Sigmoid colon (tissue), 3 donors: ENCODE measurements at regions not wholly inside any gene's neighbourhood (a gene's known extent, or its start where the extent isn't known, plus 50 kb on each side); places are given as distances from the start of the nearest gene placed in this dataset.

Experiments
- POLR2A ChIP-seq, 2 donors: fragments of 450-650 bp; IDR thresholded peaks; one replicate each; pipeline ENCODE4 v1.6.1; 2016; ENCODE audit warnings: antibody characterized with exemption in 2 of 2, mild to moderate bottlenecking in 2 of 2, moderate library complexity in 2 of 2
- TF ChIP-seq, protein P1 (sequence below), 4 experiments: fragments of 450-650 bp in 3 of 4; fragments of 200-600 bp in 1 of 4; IDR thresholded peaks; one replicate each; pipeline ENCODE4 v1.5.1; 2016 to 2019; ENCODE audit warnings: antibody characterized with exemption in 4 of 4, mild to moderate bottlenecking in 3 of 4, moderate library complexity in 2 of 4

DNA sequence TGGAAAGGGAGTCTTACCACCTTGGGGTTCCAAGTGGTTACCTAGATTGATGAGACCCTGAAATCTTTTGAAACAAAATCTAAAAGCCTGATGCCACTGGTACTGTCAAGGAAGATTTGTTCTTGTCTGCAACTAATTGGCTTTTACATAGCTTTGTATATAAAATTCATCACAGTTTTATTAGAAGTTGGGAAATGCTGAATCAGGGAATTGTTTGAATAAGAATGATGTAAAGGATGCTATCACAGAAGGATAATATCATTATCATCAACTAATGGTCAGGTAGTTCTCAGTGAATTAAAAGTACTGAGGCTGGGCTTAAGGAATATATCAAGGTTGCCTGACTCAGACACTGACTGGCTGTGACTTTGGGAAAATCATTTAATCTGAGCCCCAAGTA is 248.3 kb upstream of the STXBP6 start:
- TF ChIP-seq, protein P1, sequence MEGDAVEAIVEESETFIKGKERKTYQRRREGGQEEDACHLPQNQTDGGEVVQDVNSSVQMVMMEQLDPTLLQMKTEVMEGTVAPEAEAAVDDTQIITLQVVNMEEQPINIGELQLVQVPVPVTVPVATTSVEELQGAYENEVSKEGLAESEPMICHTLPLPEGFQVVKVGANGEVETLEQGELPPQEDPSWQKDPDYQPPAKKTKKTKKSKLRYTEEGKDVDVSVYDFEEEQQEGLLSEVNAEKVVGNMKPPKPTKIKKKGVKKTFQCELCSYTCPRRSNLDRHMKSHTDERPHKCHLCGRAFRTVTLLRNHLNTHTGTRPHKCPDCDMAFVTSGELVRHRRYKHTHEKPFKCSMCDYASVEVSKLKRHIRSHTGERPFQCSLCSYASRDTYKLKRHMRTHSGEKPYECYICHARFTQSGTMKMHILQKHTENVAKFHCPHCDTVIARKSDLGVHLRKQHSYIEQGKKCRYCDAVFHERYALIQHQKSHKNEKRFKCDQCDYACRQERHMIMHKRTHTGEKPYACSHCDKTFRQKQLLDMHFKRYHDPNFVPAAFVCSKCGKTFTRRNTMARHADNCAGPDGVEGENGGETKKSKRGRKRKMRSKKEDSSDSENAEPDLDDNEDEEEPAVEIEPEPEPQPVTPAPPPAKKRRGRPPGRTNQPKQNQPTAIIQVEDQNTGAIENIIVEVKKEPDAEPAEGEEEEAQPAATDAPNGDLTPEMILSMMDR (IDR thresholded peaks at IDR 0.05): no peak
- TF ChIP-seq POLR2A (IDR thresholded peaks at IDR 0.05): no peak
